Fibroblast of skin of right quadriceps (primary cell): ENCODE measurements at regions not wholly inside any gene's neighbourhood (a gene's known extent, or its start where the extent isn't known, plus 50 kb on each side); places are given as distances from the start of the nearest gene placed in this dataset.
"Not testable (repeated sequence)": the region's sequence is repeated elsewhere in the genome, so short reads cannot be mapped to it uniquely, and the experiment has no call there.

Experiments
- DNase-seq: peaks from one replicate; pipeline ENCODE4 v3.0.0-alpha.2; 2013

DNA sequence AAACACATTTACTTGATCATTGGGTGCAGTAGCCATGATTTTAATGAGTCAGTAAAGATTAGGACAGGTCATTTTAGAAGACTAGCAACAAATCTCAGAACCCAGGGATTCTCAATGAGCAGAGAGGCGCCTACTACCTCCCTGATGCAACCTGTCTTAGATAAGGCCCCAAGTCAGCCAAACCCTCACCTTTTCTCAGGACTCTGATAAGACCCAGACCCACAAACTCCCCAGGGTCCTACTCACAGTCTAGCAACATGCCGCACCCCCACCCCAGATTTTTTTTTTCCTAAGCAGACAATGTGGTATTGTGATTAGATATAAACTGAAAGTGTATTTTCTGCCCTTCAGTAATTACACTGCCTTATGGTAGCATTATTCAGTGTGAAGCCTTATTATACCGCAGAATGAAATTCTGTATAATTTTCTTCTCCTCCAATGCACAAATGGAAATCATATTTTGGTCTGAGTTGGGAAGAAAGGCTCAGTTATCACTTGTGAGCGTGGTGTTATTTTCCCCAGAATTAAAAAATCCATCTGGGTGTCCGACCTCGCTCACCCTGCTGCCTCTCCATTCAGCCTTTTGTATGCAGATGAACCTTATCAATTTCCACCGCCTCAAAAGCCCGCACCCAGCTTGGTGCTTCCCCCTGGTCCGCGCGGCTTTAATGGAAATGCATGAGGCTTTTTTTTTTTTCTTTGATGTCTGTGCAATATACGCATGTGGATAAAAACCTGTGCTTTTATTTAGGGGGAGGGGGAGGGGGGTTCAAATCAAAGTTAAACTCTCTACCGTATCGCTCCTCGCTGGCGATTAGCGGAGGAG lies 122.0 kb upstream of the SOX14 start:
- no peak for DNase-seq

DNA sequence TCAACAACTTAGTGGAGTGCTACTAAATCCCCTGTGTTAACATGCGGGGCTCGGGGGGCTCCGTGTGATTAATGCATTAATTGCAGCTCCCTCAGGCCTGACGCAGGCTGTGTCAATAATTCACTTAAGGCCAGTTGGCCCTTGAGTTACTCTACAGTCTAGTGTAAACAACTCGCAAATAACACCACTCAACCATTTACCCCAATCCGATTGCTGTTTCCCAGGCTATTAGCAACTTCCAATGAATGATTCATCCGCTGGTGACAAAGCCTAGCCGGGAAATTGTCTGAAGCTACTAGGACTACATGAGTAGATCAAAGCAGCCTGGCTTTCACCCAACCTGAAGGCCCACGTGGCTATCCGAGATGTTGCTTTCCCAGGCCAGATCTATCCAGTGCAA lies 121.3 kb upstream of the SOX14 start:
- DNase-seq: no peak

DNA sequence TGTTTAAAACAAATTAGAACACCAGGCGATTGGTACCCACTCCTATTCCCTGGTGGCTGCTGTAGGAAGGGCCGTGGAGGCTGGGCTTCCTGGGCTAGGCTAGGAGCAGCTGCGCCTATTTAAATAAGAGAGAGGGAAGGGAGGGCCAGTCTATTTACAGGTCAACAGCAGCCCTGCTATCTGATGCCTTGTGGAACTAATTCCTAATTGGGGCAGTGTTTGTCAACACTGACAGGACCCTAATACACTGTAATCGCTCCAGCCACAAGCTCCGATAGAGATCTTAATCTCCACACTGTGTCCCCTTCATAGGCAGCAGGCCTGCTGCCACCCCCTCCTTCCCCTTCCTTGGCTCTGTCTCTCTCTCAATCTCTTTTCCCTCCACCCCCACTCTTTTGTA lies 116.9 kb upstream of the SOX14 start:
- DNase-seq: no peak

DNA sequence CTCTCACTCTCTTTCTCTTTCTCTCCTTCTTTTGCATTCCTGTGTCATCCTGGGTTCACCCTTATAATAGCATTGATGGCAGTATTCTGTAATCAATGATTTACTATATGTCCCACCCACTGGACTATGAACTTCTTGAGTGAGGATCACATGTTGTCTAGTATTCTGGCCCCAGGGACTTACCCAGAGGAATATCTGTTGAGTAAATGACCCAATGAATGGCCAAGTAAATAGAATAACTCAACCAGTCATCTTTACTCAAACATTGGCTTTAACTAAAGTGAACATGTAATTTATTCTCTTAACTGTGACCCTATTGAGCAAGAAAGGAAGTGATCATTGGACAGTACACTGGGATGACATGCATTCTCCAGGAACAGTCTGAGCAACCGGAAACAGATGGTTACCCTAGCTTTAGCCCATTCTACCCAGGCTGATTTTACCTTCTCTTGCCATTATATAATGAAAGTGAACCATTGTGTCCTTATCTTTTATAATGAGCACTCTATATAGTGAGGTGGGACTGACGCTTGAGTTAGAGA lies 94.5 kb upstream of the SOX14 start:
- DNase-seq: no peak

DNA sequence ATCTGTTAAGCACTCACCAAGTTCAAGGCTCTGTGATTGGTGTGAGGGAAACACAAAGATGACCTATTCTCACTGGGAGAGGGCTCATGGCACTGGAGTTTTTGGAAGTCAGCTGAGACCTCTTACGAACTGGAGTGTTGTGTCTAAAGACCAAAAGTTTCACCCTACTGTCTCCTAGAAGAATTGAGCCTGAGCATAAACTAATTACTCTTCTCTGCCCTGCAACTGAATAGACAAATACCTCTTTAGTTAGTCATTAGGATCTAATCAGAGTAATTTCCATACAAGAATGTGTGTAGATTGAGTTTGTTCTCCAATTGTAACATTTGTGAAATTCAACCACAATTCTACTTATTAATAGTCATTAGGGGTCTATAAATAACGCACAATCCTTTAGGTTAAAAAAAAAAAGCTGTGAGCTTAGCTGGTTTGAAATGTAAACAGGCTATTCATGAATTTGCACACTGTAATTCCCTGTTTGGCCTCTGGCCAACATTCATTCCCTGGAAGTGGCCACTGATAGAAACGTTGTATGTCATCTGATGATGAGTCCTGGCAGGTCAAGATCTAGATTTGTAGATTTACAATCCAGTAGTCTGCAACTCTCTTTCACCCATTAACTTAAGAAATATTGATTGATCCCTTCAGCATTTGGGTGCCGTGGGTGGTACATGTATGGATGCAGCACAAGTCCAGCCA lies 76.8 kb upstream of the SOX14 start:
- no peak for DNase-seq

DNA sequence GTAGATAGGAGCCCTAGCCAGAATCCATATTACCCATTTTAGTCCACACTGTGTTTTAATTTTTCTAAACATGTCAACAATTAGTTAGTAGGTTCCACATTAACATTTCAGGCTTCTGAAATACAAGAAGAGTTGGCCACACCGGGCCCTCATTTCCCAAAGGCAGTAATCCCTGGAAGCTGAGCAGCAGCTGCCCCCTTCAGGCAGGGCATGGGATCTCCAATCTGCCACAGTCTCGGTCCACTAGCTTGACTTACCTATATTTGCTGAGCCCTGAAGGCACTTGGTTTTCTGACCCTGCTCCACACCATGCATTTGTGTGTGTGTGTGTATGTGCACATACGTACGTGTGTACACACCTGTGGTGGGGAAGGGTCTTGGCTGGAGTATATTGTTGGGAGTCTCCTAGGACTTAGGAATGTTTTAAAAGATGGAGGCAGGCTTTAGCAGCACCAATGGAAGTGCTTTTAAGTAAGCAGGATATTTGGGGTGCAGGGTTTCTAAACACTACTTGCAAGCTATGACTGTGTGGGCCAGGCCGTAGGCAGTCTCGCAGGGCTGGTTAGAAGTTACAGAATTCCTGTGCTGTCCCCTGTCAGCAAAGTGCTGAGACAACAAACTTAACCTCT lies 71.2 kb upstream of the SOX14 start:
- no peak for DNase-seq

DNA sequence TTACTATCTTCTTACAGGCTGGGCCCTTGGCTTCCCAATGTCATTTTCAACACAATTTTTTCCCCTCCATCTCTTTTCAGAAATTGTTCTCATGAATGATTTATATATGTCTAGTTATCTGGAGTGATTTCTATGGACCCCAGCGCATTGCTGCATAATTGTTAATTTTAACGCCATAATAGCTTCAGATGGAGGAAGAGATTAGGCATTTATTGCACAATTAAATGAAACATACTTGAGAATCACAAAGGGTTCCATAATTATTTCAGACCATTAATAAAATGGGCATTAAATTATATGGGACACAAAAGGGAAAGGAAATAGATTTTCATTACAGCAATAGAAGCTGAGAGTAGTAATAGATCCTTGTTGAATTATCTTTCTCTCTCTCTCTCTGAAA lies 70.3 kb upstream of the SOX14 start:
- DNase-seq: no peak

DNA sequence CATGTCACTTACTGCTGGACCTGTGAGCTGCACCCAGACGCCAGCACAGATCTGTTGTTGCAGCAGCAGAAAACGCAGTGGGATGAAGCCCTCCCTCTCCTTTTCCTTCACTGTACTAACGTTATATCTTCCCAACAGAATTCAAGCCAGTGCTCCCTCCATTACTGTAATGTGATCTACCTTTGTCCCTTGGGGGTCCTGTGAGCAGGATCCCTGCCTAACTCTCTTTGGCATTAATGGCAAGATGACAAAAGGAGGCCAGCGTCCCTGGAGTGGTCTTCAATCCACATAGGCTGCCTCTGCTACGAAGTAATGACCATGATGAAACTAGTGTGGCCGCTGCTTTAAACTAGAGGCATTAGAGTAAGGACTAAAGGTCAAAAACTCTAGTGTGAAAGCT lies 69.3 kb upstream of the SOX14 start:
- DNase-seq: no peak

DNA sequence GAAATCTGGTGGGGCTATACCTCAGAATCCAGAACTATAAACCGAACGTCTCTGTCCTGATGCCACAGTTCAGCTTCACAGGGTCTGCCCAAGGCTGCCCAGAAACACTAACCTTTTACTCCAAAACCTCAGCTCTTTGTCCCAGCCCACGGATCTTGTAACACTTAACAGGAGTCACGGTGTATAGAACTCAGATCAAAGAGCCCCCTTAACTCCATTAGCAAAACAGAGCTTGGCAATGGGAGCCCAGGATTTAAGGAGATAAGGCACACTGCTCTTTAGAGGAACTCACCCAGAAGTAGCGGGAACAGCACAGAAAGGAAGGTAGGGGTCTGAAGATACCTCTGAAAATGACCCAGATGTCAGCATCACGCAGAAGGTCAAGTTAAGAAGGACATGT lies 68.8 kb upstream of the SOX14 start:
- DNase-seq: no peak

DNA sequence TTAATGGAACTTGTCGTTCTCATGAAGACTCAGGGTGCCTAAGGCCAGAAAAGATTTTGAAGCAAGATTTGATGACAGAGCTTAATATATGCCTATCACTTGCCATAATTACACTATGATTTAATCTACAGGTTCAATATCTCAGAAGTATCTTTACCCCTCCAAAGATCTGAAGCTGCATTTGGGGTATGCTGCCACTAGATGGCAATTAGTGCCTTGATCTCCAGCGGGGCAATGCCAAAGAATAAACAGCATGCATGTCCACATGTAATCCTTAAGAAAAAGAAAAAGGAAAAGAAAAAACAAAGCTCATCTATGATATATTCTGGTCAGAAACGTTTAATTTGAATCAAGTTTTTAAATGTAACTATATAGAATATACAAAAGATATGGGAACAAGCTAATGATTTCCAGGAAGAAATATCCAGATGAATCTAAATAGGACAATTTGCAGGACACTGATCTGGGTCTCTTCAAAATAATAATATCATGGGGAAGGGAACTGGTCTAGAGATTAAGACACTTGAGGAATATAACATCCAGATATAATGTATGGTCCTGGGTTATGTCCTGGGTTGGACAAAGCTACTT lies 55.0 kb upstream of the SOX14 start:
- no peak for DNase-seq

DNA sequence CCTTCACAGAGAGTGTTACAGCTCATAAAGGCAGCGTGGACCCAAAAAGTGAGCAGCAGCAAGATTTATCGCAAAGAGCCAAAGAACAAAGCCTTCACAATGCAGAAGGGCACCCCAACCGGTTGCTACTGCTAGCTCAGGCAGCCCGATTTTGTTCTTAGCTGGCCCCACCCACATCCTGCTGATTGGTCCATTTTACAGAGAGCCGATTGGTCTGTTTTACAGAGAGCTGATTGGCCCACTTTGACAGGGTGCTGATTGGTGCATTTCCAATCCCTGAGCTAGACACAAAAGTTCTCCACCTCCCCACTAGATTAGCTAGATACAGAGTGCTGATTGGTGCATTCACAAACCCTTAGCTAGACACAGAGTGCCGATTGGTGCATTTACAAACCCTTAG lies 50.1 kb upstream of the SOX14 start:
- DNase-seq: not testable (repeated sequence)
